Effector memory CD8-positive, alpha-beta T cell (primary cell): ENCODE measurements at regions not wholly inside any gene's neighbourhood (a gene's known extent, or its start where the extent isn't known, plus 50 kb on each side); places are given as distances from the start of the nearest gene placed in this dataset.

Source experiments
- ATAC-seq: fragments of 150-1000 bp; cut with Tn5 transposase; replicated peaks from 2 replicates; pipeline ENCODE4 v1.10.0; 2021; ENCODE audit warnings: mild to moderate bottlenecking, moderate library complexity
- DNase-seq, 3 experiments: peaks; one replicate each; pipeline ENCODE4 v3.0.0; 2021
- H3K27ac Mint-ChIP-seq, 2 donors: one replicate each; pipeline ENCODE4 v1.8.0; 2022; ENCODE audit warnings: mild to moderate bottlenecking in 2 of 2, mixed read lengths in 2 of 2, moderate library complexity in 2 of 2
- H3K27me3 Mint-ChIP-seq, 2 donors: one replicate each; pipeline ENCODE4 v1.8.0; 2022; ENCODE audit warnings: mixed read lengths in 2 of 2
- H3K36me3 Mint-ChIP-seq: one replicate; pipeline ENCODE4 v1.8.0; 2022; ENCODE audit warnings: mild to moderate bottlenecking, moderate library complexity, mixed read lengths; ENCODE audit not compliant: insufficient read depth
- H3K4me1 Mint-ChIP-seq, 2 donors: one replicate each; pipeline ENCODE4 v1.8.0; 2022; ENCODE audit warnings: low read depth in 2 of 2, mixed read lengths in 2 of 2
- H3K4me3 Mint-ChIP-seq, 2 donors: one replicate each; pipeline ENCODE4 v1.8.0; 2022; ENCODE audit warnings: mild to moderate bottlenecking in 2 of 2, mixed read lengths in 2 of 2, moderate library complexity in 2 of 2
- H3K9me3 Mint-ChIP-seq, 2 donors: one replicate each; pipeline ENCODE4 v1.8.0; 2022; ENCODE audit warnings: mixed read lengths in 2 of 2

DNA sequence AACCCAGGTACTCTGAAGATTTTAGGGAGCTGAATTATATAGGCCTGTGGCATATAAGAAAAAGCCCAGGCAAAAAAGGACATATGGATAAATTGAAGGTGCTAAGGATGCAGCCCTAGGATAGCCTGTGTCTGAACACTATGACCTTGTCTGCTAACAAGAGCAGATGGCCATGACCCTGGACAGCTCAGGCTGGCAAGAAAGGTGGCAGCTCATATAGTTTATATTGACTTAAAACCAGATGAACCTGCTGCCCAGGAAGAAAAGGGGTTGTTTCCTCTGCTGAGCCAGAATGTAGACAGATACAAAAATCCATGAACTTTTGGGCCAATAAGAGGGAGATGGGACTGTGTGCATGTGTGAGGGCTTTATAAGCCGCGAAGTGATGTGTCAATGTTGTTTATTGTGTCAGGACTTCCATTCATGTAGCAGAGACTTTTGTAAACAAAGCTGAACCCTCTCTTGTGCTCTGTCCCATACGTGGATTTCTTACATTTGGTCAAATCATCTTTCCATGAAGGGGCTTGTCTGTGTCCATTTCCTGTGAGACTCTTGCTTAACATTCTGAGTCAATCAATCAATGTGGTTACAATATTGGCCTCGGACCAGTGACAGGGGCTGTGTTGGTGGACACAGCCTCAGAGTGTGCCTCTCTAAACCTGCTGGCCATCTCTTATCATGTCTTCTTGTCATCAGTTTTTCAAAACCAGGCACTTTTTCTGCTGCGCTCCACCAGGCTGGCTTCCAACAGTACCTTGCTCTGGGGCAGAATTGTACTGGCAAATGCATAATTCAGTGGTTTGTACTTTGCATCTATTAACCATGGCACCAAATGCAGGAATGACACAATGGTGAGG, 321.2 kb downstream of the WDR72 start:
- DNase-seq (no peak), ATAC-seq (no peak)
- Mint-ChIP-seq H3K27me3 (no peaks in the 10 kb centered on the region), H3K36me3 (no peaks in the 10 kb centered on the region), H3K4me3 (no peak overlapping the region), H3K4me1 (no peaks in the 10 kb centered on the region), H3K27ac (no peak overlapping the region), H3K9me3 (peaks cover 4 to 7% of the 10 kb centered on the region in 2 donors)

DNA sequence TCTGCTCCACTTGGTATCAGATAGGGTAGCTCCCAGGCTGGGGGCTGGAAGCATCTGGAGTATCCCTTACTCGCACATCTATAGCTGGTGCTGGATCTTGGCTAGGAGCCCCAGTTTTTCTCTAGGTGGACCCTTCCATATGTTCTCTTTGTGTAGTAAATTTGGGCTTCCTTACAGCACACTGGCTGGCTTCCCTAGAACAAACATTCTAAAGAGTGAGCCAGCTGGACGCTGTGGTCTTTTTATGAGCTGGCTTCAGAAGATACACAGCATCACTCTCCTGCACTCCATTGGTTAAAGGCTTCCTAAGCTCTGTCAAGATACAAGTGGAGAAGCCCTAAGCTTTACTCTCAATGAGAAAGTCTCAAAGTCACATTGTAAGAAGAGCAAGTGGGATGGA, 322.1 kb downstream of the WDR72 start:
- DNase-seq (no peak), ATAC-seq (no peak)
- Mint-ChIP-seq H3K4me1 (no peaks in the 10 kb centered on the region), H3K27ac (no peak overlapping the region), H3K9me3 (peaks cover 4% of the 10 kb centered on the region in 2 donors), H3K36me3 (no peaks in the 10 kb centered on the region), H3K4me3 (no peak overlapping the region), H3K27me3 (no peaks in the 10 kb centered on the region)

DNA sequence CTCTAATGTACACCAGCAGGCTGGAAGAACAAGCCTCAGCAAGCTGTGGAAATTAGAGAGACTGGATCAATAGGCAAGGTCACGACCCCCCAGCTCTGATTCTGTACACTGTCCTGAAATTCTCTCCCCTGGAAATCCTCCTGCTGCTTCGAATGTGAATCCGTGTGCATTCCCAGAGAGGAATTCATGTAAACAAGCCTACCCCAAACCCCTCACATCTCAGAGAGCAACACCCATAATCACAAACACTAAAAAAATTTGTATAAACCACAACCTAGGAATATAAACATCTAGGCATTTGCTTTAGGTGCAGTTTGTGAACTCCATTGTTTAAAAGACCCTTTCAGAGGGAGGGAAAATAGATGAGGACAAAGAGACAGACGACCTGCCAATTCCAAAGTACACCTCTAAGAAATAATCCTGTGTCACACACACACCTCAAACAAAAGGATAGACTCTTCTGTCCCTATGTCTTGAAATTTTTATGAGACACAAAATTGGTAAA, 325.2 kb downstream of the WDR72 start:
- ATAC-seq (no peak), DNase-seq (no peak)
- Mint-ChIP-seq H3K4me1 (no peaks in the 10 kb centered on the region), H3K4me3 (no peak overlapping the region), H3K27ac (no peak overlapping the region), H3K36me3 (no peaks in the 10 kb centered on the region), H3K27me3 (no peaks in the 10 kb centered on the region), H3K9me3 (peaks cover 0 to 8% of the 10 kb centered on the region in 2 donors)

DNA sequence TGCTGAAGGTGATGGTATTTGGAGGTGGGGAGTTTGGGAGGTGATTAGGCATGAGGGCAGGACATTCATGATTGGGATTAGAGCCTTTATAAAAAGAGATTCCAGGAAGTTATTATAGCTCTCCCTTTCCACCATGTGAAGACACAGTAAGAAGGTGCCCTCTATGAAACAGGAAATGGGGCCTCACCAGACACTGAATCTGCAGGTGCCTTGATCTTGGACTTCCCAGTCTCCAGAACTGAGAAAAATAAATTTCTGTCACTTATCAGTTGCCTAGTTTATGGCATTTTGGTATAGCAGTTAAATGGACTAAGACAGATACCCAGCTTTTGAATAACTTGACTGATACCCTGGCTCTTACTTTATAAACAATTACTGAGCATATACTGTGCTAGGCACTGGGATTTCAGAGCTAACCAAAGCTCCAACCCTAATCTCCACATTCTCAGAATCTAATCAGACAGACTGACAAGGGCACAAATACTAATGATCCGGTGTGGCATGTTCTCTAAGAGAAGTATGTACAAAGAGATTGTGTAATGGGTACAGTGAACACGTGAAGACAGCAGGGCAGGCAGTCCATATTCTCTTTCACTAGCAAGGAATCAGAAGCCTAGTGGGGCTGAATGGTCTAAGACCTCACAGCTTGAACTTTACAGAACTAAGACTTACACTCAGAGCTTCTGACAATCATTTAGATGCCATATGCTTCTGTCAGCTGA, 343.1 kb downstream of the WDR72 start:
- H3K27me3 Mint-ChIP-seq = no peaks in the 10 kb centered on the region
- no peak overlapping the region for H3K4me3 Mint-ChIP-seq
- peaks cover 0 to 7% of the 10 kb centered on the region in 2 donors for H3K9me3 Mint-ChIP-seq
- no peak overlapping the region for H3K27ac Mint-ChIP-seq
- H3K36me3 Mint-ChIP-seq = no peaks in the 10 kb centered on the region
- H3K4me1 Mint-ChIP-seq = no peaks in the 10 kb centered on the region
- no peak for ATAC-seq
- no peak for DNase-seq

DNA sequence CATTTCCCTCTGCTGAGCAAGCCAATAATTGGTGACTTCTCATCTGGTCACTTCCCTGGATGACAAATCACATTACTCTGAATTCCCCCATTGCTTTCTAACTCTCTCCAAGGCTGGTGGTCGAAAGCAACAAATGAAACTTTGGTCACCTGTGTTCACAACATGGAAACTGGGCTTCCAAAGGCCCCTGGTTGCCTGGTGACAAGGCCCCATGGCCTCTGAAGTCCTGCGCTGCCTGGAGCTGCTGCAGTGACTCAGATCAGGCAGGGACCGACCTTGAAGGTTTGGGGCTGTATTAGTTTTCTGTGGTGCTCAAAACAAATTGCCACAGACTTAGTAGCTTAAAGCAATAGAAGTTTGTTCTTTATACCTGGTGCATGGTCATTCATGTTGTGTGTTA, 345.3 kb downstream of the WDR72 start:
- ATAC-seq = no peak
- H3K4me1 Mint-ChIP-seq = no peaks in the 10 kb centered on the region
- no peaks in the 10 kb centered on the region for H3K36me3 Mint-ChIP-seq
- no peak overlapping the region for H3K27ac Mint-ChIP-seq
- H3K4me3 Mint-ChIP-seq = no peak overlapping the region
- no peaks in the 10 kb centered on the region for H3K27me3 Mint-ChIP-seq
- no peak for DNase-seq
- H3K9me3 Mint-ChIP-seq = peaks cover 7 to 11% of the 10 kb centered on the region in 2 donors

DNA sequence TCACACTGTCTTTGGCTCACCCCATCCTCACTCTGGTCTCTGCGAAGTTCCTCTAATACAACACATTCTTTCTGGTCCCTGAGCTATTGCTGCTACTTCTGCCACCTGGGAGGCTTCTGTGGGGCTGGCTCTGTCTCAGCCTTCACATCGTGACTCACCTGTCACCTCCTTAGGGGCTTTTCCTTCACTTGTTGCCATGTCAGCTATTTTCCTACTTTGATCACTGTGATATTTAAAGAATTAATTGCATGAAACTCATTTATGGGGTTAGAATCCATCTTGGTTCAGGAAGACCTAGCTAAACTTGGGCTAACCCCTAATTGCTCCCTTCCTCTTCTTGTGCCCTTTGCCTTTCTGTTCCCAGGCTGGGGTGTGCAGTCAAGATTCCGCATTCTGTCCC, 346.9 kb downstream of the WDR72 start:
- Mint-ChIP-seq H3K27ac (no peak overlapping the region), H3K36me3 (no peaks in the 10 kb centered on the region), H3K9me3 (peaks cover 6 to 11% of the 10 kb centered on the region in 2 donors), H3K4me3 (no peak overlapping the region), H3K27me3 (no peaks in the 10 kb centered on the region), H3K4me1 (no peaks in the 10 kb centered on the region)
- DNase-seq (no peak), ATAC-seq (no peak)

DNA sequence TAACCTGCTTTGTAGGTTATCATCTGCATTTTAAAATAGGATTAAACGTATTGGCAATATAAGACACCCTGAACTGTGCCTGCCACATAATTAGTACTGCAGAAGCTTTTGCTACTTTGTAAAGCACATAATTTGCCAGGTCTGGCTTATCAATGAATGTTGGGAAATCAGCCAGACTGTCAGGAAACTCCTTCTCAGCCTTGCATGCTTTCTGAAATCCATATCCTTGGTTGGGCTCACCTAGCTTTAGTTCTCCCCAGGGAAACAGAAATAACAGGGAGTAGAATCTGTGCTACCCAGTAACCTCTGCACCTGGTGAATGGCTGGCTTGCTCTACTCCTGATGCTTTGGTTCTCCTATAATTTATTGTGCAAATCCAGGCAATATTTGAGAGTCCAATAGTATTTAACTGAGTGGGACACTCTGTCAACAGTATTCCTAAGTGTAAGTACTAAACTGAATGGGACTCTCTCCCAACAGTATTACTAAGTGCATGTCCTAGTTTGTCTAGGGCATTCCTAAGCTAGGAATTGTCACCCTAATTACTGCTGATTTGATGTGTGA, 354.5 kb downstream of the WDR72 start:
- H3K4me3 Mint-ChIP-seq = no peak overlapping the region
- DNase-seq = no peak
- H3K4me1 Mint-ChIP-seq = no peaks in the 10 kb centered on the region
- no peak overlapping the region for H3K27ac Mint-ChIP-seq
- H3K27me3 Mint-ChIP-seq = no peaks in the 10 kb centered on the region
- no peaks in the 10 kb centered on the region for H3K36me3 Mint-ChIP-seq
- ATAC-seq = no peak
- peaks cover 4% of the 10 kb centered on the region in 2 donors for H3K9me3 Mint-ChIP-seq

DNA sequence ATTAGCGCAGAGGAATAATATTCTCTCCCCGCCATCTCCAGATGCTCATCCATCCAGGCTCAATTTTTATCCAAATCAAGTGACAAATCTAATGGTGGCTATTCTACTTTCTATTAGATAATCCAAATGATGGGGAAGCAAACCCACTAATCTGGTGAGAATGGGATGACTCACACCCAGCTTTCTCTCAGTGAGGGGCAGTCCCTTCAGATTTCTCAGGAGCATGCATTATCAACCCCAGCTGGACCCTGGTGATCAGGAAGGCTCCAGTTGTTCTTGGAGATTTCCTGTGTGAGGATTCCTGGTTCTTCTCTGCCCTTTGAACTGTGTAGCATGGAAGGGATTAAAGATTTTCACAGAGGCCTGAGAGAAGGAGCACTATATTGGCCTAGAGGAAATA, 358.0 kb downstream of the WDR72 start:
- ATAC-seq (no peak), DNase-seq (no peak)
- H3K27ac Mint-ChIP-seq = no peak overlapping the region
- H3K4me3 Mint-ChIP-seq = no peak overlapping the region
- H3K36me3 Mint-ChIP-seq = no peaks in the 10 kb centered on the region
- no peaks in the 10 kb centered on the region for H3K4me1 Mint-ChIP-seq
- H3K27me3 Mint-ChIP-seq = no peaks in the 10 kb centered on the region
- H3K9me3 Mint-ChIP-seq = peaks cover 0 to 2% of the 10 kb centered on the region in 2 donors

DNA sequence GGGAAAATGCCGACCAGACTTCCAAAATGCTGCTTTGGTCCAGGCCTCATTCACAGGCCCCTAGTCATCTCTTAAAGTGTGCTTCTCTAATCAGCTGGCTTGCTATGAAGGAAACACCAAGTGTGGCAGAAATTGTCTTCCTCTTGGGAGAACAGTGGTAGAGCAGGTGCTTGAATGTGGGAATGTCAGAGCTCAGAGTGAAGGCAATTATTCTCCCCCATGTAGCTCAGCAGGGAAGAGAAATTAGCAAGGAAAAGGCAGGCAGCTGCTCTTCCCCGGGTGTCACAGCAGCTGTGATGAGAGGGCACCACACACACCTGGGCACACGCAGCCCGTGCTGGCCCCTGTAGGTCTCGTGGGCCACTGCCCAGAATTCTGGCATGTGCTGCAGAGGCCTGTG, 358.5 kb downstream of the WDR72 start:
- H3K27me3 Mint-ChIP-seq = no peaks in the 10 kb centered on the region
- no peak overlapping the region for H3K27ac Mint-ChIP-seq
- H3K36me3 Mint-ChIP-seq = no peaks in the 10 kb centered on the region
- H3K9me3 Mint-ChIP-seq = peaks cover 0 to 2% of the 10 kb centered on the region in 2 donors
- H3K4me3 Mint-ChIP-seq = no peak overlapping the region
- DNase-seq = no peak
- H3K4me1 Mint-ChIP-seq = no peaks in the 10 kb centered on the region
- no peak for ATAC-seq

DNA sequence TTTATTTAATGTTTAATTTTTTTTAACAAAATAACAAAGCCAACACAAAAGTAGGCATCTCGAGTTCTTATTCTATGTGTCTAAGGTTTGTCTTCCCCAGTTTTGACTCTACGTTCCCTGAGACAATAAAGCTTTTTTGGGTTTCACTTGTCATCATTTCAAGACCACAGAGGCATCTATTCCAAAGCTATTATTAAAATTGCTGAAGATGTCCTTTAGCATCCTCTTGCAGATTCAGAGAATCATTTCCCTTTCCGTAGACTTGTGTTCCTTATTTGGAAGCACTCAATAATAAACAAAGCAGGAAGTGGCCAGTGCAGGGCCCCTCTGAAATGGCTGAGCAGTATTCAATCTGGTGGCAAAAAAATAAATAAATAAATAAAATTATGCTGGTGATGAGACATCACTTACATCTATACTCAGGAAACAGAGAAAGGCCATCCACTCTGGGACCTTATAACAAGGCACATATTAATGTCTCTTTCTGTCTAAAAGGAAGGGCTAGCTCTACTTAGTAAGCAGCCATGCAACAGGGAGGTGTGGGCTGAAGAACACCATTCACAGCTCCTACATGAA, 362.3 kb downstream of the WDR72 start:
- no peaks in the 10 kb centered on the region for H3K36me3 Mint-ChIP-seq
- no peak for ATAC-seq
- H3K4me3 Mint-ChIP-seq = no peak overlapping the region
- H3K9me3 Mint-ChIP-seq = peaks cover 0 to 2% of the 10 kb centered on the region in 2 donors
- no peak overlapping the region for H3K27ac Mint-ChIP-seq
- H3K4me1 Mint-ChIP-seq = no peaks in the 10 kb centered on the region
- DNase-seq = no peak
- no peaks in the 10 kb centered on the region for H3K27me3 Mint-ChIP-seq

DNA sequence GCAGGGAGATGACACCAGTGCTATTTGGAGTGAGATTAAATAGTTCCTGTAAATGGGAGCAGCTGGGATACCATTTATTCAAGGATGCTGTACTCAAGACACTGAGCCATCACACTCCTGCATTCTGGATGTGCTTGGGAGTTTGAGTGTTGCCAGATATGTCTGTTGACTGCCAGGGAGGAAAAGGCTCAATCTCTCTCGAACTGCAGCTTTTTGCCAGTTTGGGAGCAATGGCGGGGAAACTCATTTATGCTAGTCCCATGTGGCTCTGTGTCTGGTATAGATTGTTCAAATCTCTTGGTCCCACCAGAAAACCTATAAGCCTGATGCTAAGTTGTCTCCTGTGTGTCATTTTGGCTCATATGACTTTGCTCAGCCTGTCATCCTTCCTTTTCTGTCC, 363.6 kb downstream of the WDR72 start:
- ATAC-seq (no peak), DNase-seq (no peak)
- Mint-ChIP-seq H3K9me3 (peaks cover 0 to 1% of the 10 kb centered on the region in 2 donors), H3K27me3 (no peaks in the 10 kb centered on the region), H3K27ac (no peak overlapping the region), H3K4me3 (no peak overlapping the region), H3K36me3 (no peaks in the 10 kb centered on the region), H3K4me1 (no peaks in the 10 kb centered on the region)

DNA sequence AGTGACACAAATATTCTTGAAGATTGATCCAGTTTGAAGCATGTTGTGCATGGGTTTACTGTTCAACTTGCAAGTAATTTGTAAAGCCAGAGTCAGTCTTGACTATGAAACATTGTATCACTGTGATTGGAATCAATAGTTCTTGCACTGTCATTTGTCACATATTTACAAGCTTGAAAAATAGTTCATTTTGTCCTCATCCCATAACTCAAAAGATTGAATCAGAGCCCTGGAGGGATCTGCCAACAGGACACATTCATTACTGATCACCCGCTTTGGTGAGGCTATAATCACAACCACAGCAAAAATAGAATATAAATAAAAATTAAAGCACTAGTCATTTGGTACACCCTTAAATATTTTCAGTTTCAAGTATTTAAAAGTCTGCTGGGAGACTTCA, 368.9 kb downstream of the WDR72 start:
- H3K4me1 Mint-ChIP-seq = no peaks in the 10 kb centered on the region
- no peaks in the 10 kb centered on the region for H3K27me3 Mint-ChIP-seq
- H3K27ac Mint-ChIP-seq = no peak overlapping the region
- ATAC-seq (no peak), DNase-seq (no peak)
- H3K9me3 Mint-ChIP-seq = no peaks in the 10 kb centered on the region
- no peak overlapping the region for H3K4me3 Mint-ChIP-seq
- H3K36me3 Mint-ChIP-seq = no peaks in the 10 kb centered on the region

DNA sequence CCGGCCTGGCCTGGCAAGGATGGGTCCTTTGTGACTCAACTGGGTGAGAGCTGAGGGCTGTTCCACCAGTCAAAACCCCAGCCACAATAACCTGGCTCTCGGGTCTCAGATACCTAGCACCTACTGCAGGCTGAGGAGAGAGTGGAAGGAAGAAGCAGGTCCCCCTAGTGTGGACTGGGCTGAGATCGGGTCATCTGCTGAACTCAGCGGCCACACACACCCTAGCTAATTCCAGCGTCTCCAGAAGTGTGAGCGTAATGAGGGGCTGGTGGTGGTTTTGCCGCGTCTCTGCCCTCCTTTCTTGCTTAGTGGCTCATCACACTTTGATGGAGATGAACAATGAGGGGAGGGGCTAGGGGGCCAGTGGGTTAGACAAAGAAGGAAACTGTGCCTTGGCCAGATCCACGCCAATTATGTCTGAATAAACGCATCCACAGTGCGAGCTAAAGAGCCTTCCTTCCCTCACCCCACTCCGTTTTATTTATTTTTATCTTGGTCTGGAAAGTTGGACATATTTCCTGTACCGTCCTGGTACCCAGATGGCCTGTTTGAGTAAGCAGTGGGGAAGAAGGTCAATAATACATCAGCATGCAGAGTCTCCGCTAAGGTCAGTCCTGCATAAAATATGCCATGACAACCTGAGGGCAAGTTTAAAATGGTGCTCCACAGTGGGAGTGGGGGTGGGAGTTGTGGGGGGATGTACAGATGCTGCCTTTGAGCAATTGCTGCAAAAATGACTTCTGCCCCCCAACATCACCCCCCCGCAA, 370.0 kb downstream of the WDR72 start:
- Mint-ChIP-seq H3K27me3 (no peaks in the 10 kb centered on the region), H3K4me1 (no peaks in the 10 kb centered on the region), H3K9me3 (peaks cover 0 to 3% of the 10 kb centered on the region in 2 donors), H3K4me3 (no peak overlapping the region), H3K27ac (no peak overlapping the region), H3K36me3 (no peaks in the 10 kb centered on the region)
- DNase-seq (no peak), ATAC-seq (no peak)
